ENCODE measurements at regions not wholly inside any gene's neighbourhood (a gene's known extent, or its start where the extent isn't known, plus 50 kb on each side); places are given as distances from the start of the nearest gene placed in this dataset.
"Not testable (repeated sequence)": the region's sequence is repeated elsewhere in the genome, so short reads cannot be mapped to it uniquely, and the experiment has no call there.

DNA sequence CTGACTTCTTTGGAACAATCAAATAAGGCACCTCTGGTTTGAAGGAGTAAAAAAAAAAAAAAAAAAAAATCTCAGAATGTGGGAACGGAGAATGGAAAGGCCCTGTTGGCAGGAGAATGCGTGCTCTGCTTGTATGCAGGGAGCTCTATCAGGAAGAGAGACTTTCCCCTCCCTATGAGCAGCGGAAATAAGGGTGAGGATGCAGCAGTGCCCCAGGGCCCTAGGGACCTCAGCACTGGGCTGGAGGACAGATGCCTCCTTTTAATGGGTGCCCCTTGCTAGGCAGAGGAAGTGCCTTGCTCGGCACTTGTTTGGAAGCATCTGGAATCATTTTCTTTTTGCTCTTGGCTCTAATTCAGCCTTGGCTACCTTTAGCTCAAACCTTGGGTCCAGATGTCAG is 283.4 kb upstream of the NBPF12 start:
- TF ChIP-seq, protein P1, sequence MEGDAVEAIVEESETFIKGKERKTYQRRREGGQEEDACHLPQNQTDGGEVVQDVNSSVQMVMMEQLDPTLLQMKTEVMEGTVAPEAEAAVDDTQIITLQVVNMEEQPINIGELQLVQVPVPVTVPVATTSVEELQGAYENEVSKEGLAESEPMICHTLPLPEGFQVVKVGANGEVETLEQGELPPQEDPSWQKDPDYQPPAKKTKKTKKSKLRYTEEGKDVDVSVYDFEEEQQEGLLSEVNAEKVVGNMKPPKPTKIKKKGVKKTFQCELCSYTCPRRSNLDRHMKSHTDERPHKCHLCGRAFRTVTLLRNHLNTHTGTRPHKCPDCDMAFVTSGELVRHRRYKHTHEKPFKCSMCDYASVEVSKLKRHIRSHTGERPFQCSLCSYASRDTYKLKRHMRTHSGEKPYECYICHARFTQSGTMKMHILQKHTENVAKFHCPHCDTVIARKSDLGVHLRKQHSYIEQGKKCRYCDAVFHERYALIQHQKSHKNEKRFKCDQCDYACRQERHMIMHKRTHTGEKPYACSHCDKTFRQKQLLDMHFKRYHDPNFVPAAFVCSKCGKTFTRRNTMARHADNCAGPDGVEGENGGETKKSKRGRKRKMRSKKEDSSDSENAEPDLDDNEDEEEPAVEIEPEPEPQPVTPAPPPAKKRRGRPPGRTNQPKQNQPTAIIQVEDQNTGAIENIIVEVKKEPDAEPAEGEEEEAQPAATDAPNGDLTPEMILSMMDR (IDR thresholded peaks at IDR 0.05): not testable (repeated sequence)
- not testable (repeated sequence) for TF ChIP-seq POLR2A, EP300, POLR2AphosphoS5 (IDR thresholded peaks at IDR 0.05)

All from upper lobe of left lung (tissue), 4 donors.